GM10248 (cell line): ENCODE measurements at regions not wholly inside any gene's neighbourhood (a gene's known extent, or its start where the extent isn't known, plus 50 kb on each side); places are given as distances from the start of the nearest gene placed in this dataset.

Experiments
- CTCF ChIA-PET: fragments of 300-600 bp; sonication (Branson Sonifier 250); formaldehyde crosslinking; extraction: SDS; loops from one replicate; lab custom pipeline; 2021; ENCODE audit warnings: antibody characterized with exemption; lab: Yijun Ruan, JAX
- POLR2A ChIA-PET: fragments of 350-650 bp; sonication (Branson Sonifier 250); formaldehyde crosslinking; extraction: SDS; loops from one replicate; lab custom pipeline; 2020; ENCODE audit warnings: antibody characterized with exemption; lab: Yijun Ruan, JAX
- DNase-seq: peaks from one replicate; pipeline ENCODE4 v3.0.0; 2012; ENCODE audit errors: extremely low spot score
- CTCF ChIP-seq: IDR thresholded peaks from 2 replicates; pipeline ENCODE4 v1.5.1; 2012; ENCODE audit warnings: mild to moderate bottlenecking, low read depth; ENCODE audit errors: extremely low read depth, missing control alignments, control extremely low read depth

GRCh38 chr2:30371772-30372373, 75.2 kb upstream of the LCLAT1 start:
- ChIA-PET CTCF (interaction anchor here (0.6 to 3.2 kb wide), 5 partner anchors 10 to 299 kb away, joined by 3 to 11 read pairs (median 5); no protein-coding TSS in a partner anchor), POLR2A (no interaction called here)
- DNase-seq = no peak
- no peak for TF ChIP-seq CTCF

- ChIA-PET CTCF (interaction anchor here (1.3 to 3.2 kb wide), 2 partner anchors 11 to 12 kb away, joined by 6 to 11 read pairs; no protein-coding TSS in a partner anchor), POLR2A (no interaction called here)
- no peak for DNase-seq
- TF ChIP-seq CTCF = no peak
These were observed 74.2 kb upstream of the LCLAT1 start for GRCh38 chr2:30372826-30373225.

GRCh38 chr2:30373881-30374302, 73.2 kb upstream of the LCLAT1 start:
- no peak for DNase-seq
- no peak for TF ChIP-seq CTCF
- CTCF ChIA-PET = interaction anchor here (3.2 kb wide), 1 partner anchor 11 kb away, joined by 11 read pairs; no protein-coding TSS in a partner anchor

GRCh38 chr2:30374380-30374779, 72.7 kb upstream of the LCLAT1 start:
- CTCF ChIA-PET = interaction anchor here (1.1 to 3.2 kb wide), 2 partner anchors 10 to 337 kb away, joined by 3 to 11 read pairs; no protein-coding TSS in a partner anchor

More at GRCh38 chr2:30373881-30374302, 73.2 kb upstream of the LCLAT1 start:
- POLR2A ChIA-PET = no interaction called here

GRCh38 chr2:30375915-30376314, 71.1 kb upstream of the LCLAT1 start:
- CTCF ChIA-PET = interaction anchor here (1.4 kb wide), 1 partner anchor 9 kb away, joined by 5 read pairs; no protein-coding TSS in a partner anchor
- TF ChIP-seq CTCF = no peak
- POLR2A ChIA-PET = no interaction called here
- DNase-seq = no peak

More at GRCh38 chr2:30374380-30374779, 72.7 kb upstream of the LCLAT1 start:
- TF ChIP-seq CTCF = no peak
- DNase-seq = no peak
- POLR2A ChIA-PET = no interaction called here

- TF ChIP-seq CTCF = no peak
- no peak for DNase-seq
- ChIA-PET POLR2A (no interaction called here), CTCF (interaction anchor here (0.9 to 1.7 kb wide), 3 partner anchors 10 to 332 kb away, joined by 3 to 8 read pairs (median 3); no protein-coding TSS in a partner anchor)
These were observed 67.6 kb upstream of the LCLAT1 start for GRCh38 chr2:30379481-30379880.
